GM18867 (cell line): ENCODE measurements at regions not wholly inside any gene's neighbourhood (a gene's known extent, or its start where the extent isn't known, plus 50 kb on each side); places are given as distances from the start of the nearest gene placed in this dataset.

Experiments used
- ATAC-seq: cut with Tn5 transposase; IDR thresholded peaks from one replicate; pipeline ENCODE4 v1.9.1; 2021; ENCODE audit warnings: mild to moderate bottlenecking, moderate library complexity; ENCODE audit not compliant: unreplicated experiment

DNA sequence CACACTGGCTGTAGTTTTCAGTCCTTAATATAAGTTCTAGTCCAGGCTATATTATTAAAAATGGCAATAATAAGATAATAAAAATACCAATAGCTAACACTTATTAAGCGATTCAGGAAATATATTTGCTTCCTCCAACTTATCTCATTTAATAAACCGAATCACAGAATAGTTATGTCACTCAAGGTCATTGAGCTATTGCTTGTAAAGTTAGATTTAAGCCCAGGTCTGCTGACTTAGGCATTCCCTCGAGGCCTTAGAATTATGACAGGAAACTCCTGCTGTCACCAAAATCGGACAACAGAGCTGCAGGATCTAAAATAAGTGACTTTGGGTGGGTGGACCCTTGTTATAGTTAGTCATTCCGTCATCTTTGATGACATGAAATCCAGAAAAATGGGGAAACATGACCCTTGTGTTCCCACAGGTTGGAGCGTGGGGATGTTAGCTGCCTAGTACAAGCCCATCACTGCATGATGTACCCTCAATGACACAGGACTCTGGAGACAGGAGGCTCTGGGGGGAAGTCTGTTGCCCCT is 181.3 kb upstream of the PHYHIPL start:
- no peak for ATAC-seq

GRCh38 chr10:58996063-58996462 is 180.4 kb upstream of the PHYHIPL start:
- no peak for ATAC-seq

DNA sequence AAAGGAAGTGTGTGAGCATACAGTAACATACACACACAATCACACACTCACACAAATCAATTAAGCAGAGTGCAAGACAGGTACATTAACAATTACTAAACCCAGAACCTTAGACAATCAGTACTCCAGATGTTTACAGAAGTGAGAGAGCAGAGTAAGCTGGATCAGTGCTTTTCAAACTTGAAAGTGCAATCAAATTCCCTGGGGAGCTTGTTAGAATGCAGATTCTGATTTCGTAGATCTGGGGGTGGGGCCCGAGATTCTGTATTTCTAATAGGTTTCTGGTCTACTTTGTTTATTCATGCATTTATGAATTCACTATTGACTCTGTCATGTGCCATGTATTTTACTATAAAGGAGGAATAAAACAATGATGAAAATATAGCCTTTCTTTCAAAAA is 179.6 kb upstream of the PHYHIPL start:
- ATAC-seq = no peak

DNA sequence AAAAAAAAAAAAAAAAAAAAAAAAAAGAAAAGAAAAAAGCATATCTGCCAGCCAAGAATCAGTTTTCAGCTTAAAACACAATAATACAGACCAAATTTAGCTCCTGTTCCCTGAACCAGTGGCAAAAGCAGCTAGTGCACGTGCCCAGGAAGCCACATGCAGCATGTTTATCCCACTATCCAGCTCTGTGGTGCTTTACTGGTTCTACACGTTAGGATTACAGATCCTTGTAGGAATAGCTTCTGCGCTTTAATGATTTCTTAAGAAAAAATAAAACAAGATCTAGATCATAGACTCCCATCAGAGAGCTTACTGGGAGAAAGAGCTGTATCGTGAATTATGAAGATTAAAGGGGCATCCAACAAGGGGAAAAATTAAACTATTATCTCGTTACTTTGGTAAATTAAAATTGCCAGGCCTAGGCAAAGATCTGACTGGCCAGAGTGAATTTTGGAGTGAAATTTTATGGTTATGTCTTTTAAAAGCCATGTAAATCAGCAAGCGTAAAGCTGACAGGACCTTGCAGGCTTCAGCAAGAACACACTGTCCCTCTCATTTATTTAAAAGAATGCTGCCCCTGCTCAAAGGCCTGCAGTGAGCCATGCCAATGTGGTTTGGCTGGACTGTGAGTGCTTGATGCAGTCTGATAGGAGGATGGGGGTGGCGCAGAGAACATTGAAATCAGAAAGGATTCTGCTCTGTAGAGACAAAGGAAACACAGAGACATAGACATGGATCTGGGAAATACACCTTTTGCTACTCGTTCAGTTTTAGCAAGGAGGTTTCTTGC is 177.3 kb upstream of the PHYHIPL start:
- ATAC-seq = no peak

GRCh38 chr10:59000162-59000825 is 176.1 kb upstream of the PHYHIPL start:
- no peak for ATAC-seq

- no peak for ATAC-seq
Observed at GRCh38 chr10:59002011-59002410, 174.4 kb upstream of the PHYHIPL start.

GRCh38 chr10:59003203-59003602 is 173.2 kb upstream of the PHYHIPL start:
- ATAC-seq = no peak

- no peak for ATAC-seq
Observed at GRCh38 chr10:59004392-59004791, 172.1 kb upstream of the PHYHIPL start.

DNA sequence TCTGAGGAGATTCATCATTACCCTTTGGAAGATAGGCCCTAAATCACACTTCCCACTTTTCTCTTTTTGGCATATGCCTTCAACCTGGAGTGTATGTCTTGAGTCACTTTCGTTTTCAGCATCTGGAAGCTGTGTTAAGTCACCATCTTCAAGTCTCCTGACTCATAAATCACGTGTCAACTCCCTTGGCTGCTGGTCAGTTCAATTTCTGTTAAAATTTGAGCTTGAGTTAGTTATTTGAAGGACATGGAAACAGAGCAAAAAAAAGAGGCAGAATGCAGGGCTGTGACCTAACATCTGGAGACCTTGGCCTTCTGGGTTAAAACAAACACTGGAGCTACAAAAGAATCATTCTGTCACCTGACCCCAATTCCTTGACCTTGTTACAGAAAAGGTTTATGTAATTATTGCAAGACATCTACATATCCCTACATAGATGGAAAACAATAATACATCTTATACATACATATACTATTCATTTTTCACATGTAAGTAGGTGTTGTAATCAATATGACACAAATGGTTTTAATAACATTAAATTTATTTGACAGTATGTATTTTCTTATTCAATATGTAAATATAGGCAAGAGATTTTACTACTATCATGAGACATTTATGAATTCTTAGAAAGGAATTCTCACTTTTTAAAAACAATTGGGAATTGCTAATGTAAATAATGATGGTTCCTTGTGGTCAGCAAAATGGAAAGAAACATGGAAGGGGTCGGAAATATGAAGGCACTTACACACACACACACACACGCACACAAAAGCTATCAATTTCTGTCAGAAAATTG is 169.7 kb upstream of the PHYHIPL start:
- ATAC-seq = no peak

- ATAC-seq = peak; percentile 37
Observed at GRCh38 chr10:59007307-59008025, 169.0 kb upstream of the PHYHIPL start.

DNA sequence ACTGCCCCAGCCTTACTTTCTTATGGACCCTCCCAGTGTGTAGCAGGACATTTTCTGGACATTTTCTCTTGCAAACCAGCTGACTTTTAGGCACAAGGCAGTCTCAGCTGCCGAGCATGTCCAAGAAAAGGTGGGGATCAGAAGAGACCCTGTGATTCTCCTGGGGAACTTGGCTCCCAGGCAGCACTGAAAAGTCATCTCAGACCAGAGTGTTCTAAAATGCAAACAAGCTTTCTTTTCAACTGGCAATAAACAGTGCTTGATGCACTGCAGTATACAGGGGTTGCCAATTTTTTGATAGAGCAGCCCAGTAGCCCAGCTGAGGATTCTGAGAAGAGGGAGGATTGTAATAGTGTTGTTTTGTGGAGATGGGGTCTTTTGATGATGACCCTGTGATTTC is 168.0 kb upstream of the PHYHIPL start:
- ATAC-seq = no peak

- no peak for ATAC-seq
Observed at GRCh38 chr10:59011972-59012632, 164.3 kb upstream of the PHYHIPL start.

DNA sequence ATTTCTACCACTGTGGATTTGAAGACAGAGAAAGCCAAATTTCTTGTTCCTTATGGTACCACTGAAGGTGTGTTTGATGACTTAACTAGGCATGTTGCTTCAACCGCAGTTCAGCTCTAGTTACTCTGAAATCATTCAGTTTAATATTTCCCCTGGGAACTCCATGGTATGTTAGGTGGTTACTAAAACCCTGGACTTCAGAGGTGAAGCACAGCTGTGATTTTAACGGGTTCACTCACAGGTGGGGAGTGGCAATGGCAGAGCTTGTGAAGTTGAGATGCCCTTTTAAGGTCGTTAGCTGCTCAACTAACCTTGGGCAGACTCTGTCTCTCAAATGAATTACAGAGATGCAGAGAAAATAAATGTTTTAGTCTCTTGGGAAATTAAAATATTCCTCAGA is 163.6 kb upstream of the PHYHIPL start:
- ATAC-seq = peak; percentile 47

GRCh38 chr10:59016043-59016442 is 160.4 kb upstream of the PHYHIPL start:
- no peak for ATAC-seq

DNA sequence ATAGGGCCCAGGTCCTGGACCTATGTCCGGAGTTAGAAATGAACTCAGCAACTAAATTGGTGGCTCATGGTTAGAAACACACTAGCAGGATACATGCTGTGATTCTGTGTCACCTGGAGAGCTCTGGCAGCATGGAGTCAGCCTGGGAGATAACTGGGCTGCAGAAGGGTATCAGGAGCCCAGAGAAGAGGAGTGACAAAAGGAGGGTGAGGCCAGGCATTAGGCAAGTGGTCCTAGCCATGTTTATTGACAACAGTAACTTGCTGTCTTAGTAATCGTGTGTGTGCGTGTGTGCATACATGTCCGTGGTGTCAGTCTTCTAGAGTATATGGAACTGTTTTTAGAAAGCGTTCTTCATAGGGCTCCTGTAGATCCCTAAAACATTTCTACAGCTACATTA is 157.5 kb upstream of the PHYHIPL start:
- no peak for ATAC-seq

- ATAC-seq = no peak
Observed at GRCh38 chr10:59019603-59020002, 156.8 kb upstream of the PHYHIPL start.

GRCh38 chr10:59020502-59020901 is 155.9 kb upstream of the PHYHIPL start:
- ATAC-seq = no peak

DNA sequence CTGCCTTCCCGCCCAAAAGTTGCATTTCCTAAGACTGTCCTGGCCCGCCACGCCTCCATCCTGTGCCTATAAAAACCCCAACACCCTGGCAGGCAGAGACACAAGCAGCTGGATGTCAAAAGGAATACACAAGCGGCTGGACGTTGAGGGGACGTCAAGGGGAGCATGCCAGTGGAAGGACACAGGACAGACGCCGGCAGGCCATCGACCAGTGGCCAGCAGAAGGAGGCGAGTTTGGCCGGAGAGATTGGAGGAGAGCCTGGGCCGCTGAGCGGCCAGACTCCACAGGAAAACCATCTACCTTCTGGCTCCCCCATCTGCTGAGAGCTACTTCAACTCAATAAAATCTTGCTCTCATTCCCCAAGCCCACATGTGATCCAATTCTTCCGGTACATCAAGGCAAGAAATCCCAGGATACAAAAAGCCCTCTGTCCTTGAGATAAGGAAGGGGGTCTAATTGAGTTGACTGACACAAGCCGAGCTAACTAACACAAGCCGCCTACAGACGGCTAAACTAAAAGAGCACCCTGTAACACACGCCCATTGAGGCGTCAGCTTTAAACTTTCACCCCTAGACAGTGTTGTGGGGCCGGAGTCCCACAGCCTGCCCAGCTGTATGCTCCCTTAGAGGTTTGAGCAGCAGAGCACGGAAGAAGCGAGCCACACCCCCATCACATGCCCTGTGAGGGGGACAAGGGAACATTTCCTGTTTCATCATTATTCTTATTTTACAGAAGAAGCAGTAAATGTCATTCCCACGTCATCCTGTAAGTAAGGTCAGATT is 150.3 kb upstream of the PHYHIPL start:
- no peak for ATAC-seq

GRCh38 chr10:59027975-59028655 is 148.3 kb upstream of the PHYHIPL start:
- no peak for ATAC-seq
